HL-60/S4 treated with retinoic acid at 250 ng/mL for 4 days and 3 days (cell line): ENCODE measurements at regions not wholly inside any gene's neighbourhood (a gene's known extent, or its start where the extent isn't known, plus 50 kb on each side); places are given as distances from the start of the nearest gene placed in this dataset.
"Not testable (repeated sequence)": the region's sequence is repeated elsewhere in the genome, so short reads cannot be mapped to it uniquely, and the experiment has no call there.

Experiments used
- in situ Hi-C: fragments of 300-500 bp; cut with MboI; formaldehyde crosslinking; loops from 2 replicates; pipeline ENCODE4 v1.7.0; 2022; ENCODE audit warnings: low sequenced_read_pairs

DNA sequence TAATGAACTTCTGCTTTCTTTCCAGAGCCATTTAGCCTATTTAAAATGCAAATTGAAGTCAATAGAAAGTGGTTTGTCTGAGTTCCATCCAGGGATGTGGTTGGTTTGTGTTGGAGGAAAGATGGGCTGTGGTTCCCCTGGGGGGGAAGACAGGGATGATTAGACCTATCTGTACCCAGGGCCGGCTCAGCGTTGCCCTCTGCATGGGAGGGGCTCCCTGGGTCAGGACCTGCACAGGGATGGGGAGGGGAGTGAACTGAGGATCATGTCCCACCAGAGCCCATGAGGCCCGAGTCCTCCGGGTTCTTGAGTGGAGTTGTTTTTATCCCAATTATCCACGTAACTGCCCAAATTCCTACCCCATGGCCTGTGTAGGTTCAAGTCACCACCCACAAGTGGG is 76.9 kb upstream of the SFSWAP start:
- in situ Hi-C loops = no loop called here

- in situ Hi-C loops = not testable (repeated sequence)
Measured at GRCh38 chr12:131635012-131635411, 75.9 kb upstream of the SFSWAP start.

DNA sequence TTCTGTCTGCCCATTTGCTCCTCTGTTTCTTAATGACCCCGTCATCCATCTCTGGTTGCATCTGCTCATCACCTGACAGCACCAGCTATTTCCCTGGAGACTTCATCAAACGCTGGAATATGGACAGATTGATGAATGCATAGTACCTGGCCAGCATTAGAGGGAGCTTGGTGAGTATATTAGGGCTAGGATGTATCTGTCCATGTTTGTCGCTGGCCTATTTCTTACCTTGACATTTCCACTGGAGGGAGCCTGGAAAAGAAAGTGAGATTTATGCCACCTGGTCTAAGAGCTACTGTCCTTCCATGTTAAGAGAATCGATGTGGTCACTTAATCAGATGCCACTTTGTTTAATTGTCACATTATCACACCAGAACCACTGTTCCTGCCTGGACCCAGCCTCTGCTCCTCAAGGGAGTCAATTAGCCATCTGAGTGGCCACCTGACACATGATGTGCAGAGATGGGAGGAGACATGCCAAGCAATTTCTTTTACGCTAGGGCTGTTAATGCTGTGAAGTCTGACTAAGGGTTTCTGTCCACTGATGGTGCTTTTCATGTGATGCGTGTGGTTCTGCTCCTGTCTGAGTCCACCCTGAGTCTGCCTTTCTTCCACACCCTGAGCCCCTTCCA is 75.3 kb upstream of the SFSWAP start:
- in situ Hi-C loops = no loop called here

- in situ Hi-C loops = no loop called here
Measured at GRCh38 chr12:131636266-131636665, 74.6 kb upstream of the SFSWAP start.

DNA sequence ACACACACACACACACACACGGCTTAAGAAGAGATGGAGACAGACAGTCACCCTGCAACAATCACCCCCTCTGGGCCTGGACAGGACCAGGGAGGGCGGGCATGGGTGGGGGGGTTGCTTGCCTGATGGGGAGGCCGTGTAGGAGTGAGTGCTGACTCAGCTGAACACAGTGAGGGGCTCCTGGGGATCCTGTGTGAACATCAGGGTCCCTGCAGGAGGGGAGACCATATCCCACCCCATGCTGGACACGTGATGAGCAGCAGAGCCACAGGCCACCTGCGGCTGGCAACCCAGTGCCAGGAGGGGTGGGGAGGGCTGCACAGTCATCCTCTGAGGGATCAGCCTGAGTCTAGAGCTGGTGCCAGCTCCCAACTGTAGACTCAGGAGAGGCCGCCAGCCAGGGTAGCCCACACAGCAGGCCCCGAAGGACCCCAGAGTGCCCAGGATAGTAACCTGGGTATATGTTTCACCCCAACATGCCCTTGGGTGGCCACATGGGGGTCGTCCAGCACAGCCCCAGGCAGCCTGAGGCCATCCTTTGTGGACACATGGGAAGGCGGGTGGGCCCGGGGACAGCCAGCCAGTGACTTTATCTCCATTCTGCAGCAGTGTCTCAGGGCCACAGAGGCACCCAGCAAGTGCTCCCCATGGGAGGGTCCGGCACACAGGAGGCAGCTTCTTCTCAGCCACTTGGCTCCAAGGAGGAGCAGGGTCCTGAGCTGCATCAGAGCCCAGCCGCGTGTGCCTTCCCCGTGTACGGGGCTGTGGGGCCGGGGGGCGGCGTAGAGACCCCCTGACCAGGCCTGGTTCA is 73.7 kb upstream of the SFSWAP start:
- in situ Hi-C loops = no loop called here

- in situ Hi-C loops = no loop called here
Measured at GRCh38 chr12:131637986-131638385, 72.9 kb upstream of the SFSWAP start.

DNA sequence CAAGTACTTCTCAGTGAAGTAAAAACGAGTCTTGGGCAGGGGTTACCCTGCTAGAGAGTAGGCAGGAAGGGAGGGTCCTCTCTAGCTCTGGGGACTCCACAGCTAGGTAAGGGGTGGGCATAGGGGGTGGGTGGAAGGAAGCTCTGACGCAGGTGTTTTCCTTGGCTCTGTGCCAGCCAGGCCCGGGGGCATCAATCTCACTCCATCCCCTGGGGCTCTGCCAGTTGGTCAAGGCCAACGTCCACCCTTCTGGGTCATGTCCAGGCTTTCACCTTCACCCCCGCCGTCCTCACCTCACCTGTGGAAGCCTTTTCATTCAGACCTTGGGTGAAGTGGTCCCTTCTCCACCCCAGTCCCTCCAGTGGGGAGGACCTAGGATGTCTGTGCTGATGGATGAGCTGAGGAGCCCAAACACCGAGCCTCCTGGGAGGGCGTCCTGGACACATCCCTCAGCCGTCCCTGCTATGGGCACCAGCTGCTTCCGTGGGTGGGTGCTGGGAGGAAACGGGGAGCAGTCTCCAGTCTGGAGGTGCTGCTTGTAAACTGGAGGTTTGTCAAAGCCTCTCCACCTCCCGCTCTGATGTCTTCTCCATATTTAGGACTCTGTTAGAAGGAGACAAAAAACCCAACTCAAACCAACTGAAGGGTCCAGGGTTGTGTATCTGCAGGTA is 71.5 kb upstream of the SFSWAP start:
- in situ Hi-C loops = no loop called here

- in situ Hi-C loops = no loop called here
Measured at GRCh38 chr12:131640525-131640924, 70.4 kb upstream of the SFSWAP start.

- in situ Hi-C loops = no loop called here
Measured at GRCh38 chr12:131641315-131641714, 69.6 kb upstream of the SFSWAP start.

- in situ Hi-C loops = no loop called here
Measured at GRCh38 chr12:131642101-131642540, 68.8 kb upstream of the SFSWAP start.

DNA sequence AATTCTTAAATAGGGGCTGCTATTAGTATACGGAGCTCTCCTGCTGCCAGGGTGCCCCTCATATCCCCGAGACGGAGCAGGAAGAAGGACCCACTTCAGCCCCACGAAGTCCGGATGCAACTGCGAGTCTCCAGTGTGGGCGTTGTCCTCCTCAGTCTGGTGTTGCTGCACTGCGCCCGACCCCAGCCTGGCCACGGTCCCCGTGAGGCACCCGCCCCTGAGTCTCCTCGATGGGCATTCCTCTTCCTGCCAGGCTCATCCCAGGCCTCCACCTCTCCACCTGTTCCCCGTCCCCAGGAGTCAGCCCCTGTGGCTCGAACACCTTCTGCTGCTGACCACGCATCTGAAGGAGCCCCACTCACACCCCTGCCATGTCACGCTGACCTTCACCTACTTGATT is 68.1 kb upstream of the SFSWAP start:
- in situ Hi-C loops = no loop called here

DNA sequence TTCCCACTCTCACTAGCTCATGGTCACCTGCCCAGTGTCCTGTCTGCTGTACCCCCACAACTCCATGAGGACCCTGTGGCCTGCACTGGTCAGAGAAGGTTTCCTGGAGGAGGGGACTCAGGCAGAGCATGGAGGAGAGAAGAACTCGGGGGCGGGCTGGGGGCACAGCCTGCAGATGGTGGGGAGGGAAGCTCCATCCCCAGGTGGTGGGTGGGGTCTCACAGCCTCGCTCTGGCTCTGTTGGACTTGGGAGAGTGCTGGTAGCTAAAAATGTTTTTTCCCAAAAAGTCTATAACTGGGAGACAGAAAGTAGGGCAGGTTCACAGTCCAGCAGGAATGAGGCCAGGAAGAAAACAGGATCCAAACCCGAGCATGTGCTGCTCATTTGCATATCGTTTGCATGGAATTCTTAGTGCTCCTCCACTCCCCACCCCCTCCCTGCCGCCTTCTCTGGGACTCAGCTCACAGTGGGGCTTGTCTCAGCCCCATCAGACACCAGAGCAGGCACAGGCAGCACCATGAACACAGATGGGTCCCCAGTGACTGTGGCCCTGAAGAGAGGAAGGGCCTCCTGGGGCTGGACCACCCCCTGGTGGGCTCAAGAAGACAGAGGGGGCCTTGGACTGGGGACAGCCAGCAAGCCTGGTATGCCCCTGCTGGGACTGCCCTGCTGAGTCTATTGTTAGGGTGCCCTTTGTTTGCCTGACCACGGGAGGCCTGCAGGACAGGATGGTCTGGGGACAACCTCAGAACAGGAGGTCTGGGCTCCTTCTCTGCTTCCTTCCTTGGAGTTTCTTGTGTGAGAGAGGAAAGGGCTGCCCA is 67.0 kb upstream of the SFSWAP start:
- in situ Hi-C loops = no loop called here

DNA sequence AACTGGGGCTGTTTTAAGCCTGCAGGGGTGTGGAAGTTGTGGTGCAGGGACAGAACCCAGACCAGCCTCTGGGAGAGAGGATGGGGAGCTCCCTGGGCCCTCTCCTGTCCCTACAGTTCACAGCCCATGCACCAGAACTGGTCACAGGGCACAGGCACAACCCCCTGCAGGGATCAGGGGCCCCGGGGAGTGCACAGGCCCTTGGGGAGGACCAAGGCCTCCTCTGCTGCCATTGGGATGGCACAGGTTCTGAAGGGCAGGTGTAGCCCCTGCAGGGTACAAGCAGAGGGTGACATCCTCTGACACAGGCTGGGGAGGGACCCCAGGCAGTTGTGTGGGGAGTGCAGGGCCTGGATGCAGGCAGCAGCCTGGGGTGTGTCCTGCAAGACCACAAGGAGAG is 66.4 kb upstream of the SFSWAP start:
- in situ Hi-C loops = no loop called here

- in situ Hi-C loops = not testable (repeated sequence)
Measured at GRCh38 chr12:131644917-131645316, 66.0 kb upstream of the SFSWAP start.

DNA sequence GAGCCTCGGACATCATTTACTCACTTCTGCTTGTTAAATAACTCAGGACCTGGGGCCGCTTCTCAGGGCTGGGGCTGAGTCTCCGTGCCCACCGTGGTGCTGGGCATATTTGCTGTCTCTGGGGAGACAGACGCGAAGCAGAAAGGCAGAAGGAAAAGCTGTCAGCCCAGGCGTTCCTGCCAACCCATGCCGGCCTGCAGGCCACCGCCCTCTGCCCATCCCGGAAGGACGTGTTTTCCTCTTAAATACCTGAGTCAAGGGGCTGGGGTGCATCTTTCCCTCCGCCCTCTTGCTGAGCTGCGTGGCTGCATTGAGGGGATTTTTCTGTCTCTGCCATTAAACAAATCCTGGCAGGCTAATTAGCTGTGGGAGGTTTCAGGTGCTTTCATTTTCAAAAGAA is 65.3 kb upstream of the SFSWAP start:
- in situ Hi-C loops = not testable (repeated sequence)

DNA sequence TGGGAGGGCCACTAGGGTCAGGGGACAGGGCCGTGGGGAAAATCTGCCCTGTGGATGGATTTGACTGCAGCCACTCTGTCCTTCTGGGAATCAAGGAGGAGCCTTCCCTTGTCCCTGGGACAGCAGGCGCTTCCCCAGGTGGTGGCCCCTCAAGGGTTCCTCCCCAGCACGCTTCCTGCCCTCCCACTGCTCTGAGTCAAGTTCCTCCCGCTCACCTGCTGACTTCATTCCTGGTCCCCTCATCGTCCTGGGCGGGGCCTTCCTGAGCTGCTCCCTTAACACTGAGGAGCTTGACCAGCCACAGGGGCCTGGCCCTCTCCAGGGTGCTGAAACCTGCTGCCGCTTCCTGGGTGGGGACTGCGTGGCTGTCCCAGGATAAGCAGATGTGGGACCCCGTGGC is 64.4 kb upstream of the SFSWAP start:
- in situ Hi-C loops = not testable (repeated sequence)

DNA sequence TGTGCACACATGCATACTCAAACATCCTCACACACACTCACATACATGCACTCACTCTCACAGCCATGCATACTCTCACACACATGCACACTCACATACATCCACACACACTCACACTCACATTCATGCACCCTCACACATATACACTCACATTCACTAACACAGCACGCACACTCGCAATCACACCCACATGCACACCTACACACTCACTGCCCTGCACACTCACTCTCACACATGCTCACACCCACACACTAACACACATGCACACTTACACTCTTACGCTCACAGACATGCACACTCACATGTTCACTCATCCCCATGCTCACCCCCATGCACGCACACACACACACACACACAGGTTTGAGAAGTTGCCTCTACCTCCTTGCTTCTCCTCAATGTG is 63.2 kb upstream of the SFSWAP start:
- in situ Hi-C loops = no loop called here

DNA sequence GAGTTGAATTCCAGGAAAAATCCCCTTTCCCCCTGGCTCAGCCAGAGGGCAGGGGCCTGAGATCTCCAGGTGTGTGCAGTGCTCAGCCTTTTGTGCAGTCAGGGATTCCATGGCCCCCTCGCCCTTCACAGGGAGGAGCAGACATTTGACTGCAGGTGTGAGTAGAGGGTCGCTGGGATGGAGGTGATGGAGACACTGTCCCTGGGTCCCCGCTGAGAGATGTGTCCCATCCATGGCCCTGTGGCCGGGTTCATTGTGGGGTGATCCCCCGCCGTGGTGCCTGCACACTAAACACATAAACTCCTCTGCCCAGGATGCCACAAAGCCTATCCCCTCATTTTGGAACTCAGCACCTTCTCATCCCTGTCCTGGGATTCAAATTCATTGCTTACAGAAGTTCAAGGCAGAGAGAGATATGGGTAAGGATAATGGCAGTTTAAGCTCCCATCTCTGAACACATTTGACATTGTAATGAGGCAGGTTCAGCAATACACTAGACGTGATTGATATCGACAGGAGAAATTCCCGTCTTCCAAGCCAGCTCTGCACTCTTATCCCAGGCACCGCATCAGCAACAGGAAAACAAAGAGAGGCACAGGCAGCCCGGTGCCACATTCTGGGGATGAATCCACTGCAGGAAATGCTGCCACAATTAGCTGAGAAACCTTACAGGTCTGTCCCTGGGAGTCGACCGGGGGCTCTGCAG is 55.3 kb upstream of the SFSWAP start:
- in situ Hi-C loops = not testable (repeated sequence)

- in situ Hi-C loops = not testable (repeated sequence)
Measured at GRCh38 chr12:131656796-131657195, 54.1 kb upstream of the SFSWAP start.

DNA sequence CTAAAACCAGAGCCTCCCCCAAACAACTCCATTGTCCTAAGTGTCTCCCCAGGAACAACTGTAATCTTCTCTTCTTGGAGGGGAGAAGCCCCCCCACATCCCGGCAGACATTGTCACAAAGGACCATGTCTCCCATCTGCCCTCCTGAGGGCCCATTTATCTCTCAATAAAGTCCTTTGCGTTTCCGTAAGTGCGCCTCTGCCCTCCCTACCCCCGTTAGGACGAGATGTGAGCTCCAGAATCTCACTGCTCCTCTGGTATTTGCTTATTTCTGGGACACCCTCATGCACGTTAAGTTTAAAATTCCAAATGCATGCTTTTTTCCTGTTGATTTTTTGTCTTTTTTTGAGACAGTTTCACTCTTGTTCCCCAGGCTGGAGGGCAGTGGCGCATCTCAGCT is 52.3 kb upstream of the SFSWAP start:
- in situ Hi-C loops = not testable (repeated sequence)
